NK-92 treated with Interleukin-12 subunit alpha and Interleukin-12 subunit beta, amount 100 ng/mL, for 24 hours (cell line): ENCODE measurements at regions not wholly inside any gene's neighbourhood (a gene's known extent, or its start where the extent isn't known, plus 50 kb on each side); places are given as distances from the start of the nearest gene placed in this dataset.

Experiments
- DNase-seq: peaks from one replicate; lab custom pipeline; 2025; lab: John Stamatoyannopoulos, UW

DNA sequence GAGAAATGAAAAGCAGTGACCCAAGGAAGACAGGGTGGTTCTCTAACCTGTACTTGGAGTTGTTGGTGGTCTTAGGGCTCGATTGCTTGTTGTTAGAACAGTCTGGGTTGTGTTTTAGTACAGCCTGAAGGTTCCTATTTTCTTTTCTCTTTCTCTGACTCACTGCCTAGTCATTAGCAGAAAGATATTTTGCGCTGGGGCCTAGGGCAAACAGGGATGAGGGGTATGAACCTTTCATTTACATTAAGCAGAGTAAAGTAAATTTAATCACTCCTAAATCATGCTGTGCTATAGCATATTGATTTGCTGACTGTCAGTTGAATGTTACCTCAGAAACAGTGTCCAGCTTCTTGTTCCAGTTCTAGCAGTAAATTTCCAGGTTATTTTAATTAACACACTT lies 197.2 kb downstream of the RWDD3 start:
- DNase-seq, result no peak

DNA sequence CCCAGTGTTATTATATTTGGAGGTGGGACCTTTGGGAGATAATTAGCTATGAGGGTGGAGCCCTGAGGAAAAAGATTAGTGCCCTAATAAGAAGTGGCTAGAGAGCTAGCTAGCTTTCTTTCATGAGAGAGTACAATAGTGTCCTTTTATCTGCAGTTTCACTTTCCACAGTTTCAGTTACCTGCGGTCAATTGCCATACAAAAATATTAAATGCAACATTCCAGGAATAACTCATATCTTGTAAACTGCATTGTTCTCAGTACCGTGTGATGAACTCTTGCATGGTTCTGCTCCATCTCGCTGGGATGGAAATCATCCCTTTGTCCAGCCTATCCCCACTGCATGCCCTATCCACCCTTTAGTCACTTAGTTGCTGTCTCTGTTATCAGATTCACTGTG lies 201.6 kb downstream of the RWDD3 start:
- DNase-seq, result no peak

DNA sequence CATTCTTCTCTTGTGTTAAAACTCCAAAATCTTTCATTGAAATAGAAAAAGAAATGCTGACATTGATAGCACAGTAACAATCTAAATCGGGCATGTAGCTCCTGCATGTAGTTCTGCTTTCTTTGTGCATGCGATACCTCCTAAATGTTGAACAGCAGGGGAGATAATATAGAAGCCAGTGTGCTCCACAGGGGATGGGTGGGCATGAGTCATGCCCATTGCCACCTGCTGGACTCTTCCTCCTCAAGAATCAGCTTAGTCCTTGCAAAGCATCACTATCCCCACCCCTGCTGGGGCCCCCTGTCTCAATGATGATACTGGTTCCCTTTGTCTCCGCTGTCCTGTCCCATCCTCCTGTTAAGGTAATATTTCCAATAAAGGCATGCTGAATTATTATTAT lies 203.0 kb downstream of the RWDD3 start:
- no peak for DNase-seq

DNA sequence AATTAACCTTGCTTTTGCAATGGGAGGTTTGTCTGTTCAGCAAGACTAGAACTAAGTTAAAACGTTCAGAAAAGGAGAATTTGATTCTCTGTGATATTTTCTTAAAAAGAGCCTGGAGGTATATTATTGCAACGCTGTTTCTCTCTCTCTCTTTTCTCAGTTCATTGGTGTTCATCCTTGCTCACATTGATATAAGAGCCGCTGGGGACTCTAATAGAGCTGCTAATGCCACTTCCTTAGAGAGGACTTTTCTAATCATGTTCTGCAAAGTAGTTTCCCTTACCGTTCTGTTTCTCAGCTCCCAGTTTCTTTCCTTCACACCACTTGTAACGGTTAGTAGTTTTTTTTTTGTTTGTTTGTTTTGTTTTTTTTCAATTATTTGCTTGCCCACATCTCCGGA lies 203.8 kb downstream of the RWDD3 start:
- no peak for DNase-seq

DNA sequence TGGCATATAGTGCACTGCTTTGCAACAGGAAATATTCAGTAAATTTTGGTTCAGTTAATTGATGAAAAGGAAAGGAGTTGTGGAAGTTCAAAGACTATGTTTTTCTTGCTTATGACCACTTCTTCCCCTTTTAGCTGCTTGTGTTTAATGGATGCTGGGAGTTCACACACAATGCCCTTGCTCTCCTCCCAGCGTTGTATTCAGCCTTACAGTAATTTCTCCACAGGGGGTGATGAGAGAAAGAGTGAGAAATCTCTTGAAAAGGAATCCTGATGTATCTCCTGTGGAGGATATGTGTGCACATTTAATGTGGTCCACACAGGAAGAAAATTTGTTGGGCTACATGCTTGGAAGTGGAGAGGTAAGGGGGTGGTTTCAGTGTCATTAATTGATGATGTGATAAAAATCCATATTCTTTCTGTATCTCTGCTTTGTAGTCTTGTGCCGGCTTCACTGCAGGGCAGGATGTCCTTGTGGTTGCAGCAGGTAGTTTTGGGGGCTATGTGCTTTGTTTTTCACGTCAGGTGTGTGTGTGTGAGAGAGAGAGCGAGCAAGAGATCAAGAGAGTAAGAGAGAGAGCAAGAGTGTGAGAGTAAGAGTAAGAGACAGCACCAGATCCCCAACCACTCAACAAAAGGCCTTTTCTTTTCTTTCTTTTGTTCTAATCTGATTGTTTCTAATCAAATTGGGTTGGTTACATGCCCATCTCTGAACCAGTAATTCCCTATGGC lies 204.4 kb downstream of the RWDD3 start:
- no peak for DNase-seq

DNA sequence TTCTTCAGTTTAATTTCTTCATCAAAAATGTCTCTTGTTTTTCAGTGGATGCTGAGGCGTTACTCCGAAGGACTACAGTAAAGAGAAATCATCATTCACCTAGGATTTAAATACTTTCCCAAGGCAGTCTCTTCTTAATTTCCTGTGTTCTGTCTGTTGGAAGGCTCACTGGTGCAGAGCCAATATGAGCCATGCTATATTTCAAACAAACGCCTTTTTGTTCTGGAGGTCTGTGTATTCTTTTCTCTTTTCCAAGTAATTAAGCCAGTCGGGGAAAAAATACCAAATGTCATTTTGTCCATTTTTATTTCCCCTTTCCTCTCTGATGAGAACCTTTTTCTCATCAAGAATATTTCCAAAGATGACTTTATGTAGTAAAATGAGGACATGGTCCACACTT lies 206.5 kb downstream of the RWDD3 start:
- no peak for DNase-seq

DNA sequence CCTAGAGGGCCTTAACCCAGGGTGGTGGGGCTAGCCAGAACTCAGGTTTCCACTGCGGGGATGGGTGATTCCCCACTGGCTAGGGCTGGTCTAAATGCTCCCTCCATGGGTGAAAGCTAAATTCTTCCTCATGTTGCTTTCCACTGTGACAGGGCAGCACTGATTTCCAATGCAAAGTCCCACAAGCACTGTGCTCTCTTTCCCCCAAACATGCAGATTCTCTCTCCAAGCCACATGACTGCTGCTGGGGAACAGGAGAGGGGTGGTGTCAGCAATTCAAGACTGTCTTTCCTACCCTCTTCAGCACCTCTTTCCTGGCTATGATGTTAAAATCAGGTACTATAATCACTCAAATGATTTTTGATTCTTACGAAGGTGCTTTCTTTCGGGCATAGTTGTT lies 215.5 kb downstream of the RWDD3 start:
- no peak for DNase-seq

DNA sequence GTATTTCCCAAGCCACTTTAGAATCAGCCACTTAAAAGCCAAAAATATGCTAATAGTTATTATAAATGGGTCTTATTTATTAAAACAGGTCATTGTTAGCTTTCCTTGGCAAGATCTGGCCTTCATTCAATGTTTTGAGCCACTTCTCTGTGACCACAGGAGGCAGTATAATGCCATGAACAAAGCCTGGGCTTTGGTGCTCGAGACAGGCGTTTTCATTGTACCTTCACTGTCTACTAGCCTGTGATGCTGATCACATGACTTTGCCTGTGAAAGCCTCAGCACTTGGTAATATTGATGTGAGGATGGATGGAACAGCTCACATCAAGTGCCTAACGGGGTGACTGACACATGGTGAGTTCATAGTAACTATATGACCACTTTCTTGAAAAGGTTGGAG lies 217.0 kb downstream of the RWDD3 start:
- no peak for DNase-seq

DNA sequence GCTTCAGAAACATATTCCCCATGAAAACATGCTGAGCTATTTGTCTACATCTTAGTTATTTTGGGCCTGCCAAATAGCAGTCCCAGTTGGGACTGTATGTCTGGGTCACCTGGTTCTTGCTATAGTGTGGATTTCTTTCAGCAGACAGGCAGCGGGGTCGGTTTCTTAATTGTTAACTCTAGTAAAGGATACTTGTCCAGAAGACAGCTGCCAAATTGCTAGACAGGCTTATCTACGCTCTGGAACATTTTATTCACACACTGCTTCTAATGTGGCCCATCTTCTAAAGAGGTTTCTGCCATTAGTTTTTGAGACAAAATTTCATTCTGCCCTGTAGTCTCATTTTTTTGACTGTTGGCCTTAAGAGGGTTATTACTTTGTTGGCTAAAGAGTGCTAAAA lies 217.9 kb downstream of the RWDD3 start:
- no peak for DNase-seq

DNA sequence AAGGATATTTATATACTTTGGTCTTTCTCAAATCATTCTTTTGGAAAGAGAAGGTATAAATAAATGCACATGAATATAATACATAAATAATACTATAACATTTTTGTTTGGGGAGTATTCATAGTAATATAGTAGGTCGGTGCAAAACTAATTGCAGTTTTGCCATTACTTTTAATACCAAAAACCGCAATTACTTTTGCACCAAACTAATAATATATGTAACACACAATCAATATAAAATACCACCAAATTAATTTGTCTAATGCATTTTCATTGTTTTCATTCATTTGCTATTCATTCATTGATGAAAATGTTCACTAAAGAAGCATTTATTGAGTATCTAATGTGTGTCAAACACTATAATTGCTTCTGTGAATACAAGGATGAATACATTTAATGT lies 219.0 kb downstream of the RWDD3 start:
- no peak for DNase-seq

DNA sequence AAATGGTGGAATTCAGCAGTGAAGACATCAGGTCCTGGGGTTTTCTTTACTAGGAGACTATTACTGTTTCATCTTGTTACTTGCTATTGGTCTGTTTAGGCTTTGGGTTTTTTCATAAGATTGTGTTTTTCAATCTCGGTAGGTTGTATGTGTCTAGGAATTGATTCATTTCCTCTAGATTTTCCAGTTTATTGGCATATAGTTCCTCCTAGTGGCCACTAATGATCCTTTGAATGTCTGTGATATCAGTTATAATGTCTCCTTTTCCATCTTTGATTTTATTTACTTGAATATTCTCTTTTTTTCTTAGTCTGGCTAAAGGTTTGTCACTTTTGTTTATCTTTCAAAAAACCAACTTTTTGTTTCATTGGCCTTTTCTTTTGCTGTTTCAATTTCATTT lies 233.0 kb downstream of the RWDD3 start:
- DNase-seq, result no peak

DNA sequence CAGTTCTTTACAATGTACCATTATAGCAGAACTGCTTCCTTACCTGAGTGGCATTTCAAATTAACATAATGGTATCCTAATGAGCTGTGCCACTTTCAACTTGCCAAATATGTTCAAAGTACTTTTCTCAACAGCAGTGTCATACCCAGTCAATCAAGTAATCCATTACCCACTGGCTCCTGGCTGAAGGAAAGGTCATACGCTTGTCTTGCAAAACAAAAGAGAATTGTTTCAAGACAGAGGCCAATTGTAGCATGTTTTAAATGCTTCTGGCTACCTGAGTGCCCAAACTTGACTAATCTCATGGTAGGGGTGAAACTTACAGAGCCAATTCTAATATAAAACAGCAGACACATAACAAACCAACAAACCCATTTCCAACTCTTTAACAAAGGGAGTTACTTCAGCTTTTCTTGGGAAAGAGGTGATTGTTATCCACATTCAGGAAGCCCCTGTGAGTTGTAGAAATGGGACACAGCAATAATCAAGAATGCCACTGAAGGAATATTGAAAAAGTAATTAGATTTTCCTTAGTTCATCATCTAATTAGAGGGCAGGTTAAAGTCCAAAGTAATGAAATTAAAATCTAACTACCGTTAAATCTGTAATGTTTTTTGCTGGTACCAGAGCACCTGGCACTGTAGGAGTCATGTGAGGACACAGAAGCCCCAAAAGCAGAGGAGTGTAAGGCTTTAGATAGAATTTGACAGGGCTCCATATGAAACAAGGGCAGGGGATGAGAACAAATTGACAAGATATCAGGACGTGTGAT lies 241.9 kb downstream of the RWDD3 start:
- no peak for DNase-seq

DNA sequence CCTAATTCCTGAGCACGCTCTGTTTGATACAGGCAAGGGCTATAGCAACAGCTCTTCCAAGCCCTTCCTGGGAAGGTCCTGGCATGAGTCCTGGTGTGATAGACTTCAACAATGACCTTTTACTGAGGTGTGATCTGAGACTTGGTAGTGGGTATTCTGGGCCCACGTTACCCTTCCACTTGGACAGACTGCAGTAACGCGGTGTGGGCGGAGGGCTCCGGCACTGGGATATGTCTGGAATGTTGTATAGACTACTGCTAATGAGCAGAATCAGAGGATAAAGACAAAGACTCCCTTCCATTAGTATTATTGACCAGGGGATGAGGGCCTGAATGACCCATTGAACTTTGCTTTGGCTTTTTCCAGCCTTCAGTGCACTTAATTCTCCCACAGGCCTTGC lies 262.3 kb downstream of the RWDD3 start:
- no peak for DNase-seq

DNA sequence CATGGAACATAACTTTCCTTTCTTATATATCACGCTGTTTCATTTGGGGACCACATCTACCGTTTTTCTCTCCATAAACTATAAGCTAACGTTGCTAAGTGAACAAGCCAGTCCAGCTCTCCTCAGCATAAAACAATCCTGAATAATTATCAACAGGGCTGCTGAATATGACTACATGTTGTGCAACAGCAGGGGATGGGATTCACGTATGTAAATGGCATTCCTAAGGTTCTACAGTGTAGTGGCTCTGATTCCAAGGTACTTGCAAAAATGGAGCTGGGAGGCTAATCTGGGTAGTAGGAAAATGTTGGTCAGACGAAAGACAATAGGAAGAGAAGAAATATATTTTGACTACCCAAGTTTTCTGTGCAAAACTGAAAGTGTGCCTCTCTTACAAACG lies 262.8 kb downstream of the RWDD3 start:
- DNase-seq, result no peak

DNA sequence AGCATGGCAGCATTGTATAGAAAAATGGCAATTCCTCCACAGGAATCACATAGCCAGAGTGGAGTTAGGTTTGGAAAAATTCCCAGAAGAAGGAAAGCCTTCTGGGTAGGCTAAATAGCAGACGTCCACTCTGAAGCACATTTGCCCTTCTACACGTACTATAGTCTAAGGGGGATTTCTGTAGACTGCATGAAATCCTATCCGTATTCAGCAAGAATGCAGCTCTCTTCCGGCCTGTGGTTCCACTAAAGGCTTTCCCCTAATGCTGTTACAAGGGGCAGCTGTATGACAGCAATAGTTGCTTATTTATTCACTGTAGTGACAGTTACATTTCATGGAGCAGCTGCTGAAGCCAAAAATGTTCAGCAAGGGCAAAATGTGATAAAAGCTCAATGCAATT lies 263.6 kb downstream of the RWDD3 start:
- DNase-seq, result no peak

DNA sequence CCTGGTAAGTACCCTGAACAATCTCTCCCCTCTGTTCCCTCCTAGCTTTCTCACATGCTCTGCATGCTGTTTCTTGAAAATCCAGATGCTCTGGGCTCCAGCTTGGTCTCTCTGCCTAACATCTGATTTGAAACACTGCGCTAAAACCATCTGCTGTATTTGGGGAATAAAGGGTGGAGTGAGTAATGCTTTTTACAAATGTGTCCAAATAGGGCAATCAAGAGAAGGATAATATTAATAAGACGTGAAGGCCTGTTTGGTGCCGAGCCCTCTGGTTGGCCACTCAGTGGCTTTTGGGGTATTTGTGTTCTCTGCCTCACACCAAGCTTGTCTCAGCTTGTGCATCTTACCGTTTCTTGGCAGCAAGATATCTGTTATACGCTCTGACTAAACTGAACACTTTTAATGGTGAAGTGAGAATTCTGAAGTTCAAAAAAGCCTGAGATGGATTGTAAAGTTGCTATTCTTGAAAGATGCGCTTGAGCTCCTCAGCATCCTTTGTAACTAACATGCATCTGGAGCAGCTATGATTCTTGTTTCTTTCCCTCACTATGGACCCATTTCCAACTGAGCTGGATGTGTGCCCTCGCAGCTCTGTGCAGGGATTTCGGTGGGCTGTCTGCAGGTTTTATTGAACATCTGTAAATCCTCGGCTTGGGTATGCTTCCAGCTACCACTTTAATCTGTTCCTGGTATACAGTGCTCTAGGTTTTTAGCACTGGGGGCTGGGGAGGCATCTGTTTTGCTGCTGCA lies 269.4 kb downstream of the RWDD3 start:
- DNase-seq, result no peak

DNA sequence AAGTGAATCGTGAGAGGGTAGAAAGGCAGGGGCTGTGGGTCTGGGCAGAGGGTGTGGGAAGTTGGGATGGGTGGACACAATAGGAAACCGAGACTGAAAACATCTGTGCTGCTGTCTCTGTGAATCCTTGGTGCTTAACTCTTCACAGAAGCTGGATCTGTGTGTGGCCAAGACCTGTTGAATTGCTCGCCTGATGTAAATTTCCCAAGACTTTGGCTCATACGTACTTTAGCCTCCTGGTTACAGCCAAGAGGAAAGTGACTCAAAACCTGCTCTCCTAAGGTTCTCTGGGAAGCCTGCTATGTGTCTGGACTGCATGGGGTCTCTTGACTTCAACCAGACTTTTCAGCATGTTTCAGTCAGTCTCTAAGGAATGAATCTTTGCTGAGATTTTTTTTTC lies 270.3 kb downstream of the RWDD3 start:
- no peak for DNase-seq

DNA sequence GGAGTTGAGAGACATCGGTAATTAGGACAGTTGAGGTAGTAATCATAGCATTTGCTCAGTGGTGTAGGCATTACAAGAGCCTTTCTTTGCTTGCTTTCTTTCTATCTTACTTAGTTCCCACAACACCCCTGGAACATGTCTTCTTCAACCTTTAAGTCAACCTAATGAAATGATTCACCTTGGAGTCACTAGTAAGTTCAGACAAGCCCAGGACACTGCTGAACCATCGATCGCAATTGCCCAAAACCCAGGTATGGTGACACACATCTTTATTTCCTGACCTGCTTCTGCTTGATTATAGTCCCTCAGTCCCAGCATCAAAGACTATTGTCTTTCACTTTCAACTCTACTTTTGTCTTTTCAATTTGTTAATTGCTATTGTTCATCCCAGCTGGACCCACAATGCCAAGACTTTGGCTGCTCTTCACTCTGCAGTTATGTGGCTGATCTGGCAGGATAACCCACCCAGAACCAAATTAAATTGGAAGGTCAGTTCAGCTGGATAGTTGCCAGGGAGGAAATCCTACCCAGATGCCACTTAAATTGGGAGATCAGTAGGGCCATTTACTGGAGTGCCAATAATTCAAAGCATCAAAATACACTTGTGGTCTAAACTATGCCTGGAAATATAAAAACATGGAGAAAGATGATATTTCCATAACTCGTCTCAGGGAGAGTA lies 272.9 kb downstream of the RWDD3 start:
- no peak for DNase-seq

DNA sequence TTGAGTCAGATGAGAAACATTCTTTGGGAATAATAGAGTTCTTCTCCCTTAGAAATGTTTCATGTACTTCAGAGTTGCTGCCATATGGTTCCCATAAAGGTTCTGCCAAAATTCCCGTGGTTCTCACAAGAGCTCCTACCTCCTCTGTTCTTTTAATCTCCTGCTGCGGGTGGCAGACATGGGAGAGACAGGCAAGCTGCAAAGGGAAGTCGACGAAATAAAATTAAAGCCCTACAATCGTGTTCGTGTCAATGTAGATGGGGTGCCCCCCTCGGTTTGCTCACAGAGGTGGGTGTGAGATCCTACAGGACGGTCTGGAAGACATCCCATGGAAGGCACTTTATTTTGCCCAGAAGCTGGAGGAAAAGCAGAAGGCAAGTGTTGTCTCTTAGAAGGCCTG lies 276.0 kb downstream of the RWDD3 start:
- no peak for DNase-seq

DNA sequence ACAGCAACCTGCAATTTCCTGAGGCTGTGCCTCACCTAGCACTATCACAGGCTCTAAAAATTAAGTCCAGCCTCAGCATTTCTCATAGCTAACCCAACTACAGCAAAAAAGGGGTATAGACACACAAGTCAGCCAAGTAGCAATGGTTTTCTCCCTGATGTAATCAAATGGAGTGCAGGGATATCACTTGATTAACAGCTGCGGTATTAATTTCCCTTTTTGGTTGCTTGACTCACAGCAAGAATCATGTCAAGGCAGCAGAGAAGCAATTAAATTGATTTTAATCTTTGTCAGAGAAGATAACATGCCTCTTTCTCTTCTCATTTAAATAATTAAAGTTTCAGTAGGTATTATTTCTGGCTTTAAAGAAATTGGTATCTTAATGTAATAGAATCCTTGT lies 278.9 kb downstream of the RWDD3 start:
- no peak for DNase-seq

DNA sequence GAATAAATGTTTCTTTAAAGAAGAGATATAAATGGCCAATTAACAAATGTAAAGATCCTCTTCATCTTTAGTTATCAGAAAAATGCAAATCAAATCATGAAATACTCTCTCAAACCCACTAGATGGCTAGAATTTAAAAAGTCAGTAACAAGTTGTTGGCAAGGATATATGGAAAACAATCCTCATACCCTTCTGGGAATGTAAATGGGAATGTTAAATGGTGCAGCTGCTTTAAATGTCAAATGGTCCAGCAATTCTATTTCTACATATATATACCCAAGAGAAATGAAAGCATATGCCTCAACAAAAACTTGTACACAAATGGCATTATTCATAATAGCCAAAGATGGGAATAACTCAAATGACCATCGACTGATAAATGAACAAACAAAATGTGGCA lies 283.5 kb downstream of the RWDD3 start:
- DNase-seq, result no peak

DNA sequence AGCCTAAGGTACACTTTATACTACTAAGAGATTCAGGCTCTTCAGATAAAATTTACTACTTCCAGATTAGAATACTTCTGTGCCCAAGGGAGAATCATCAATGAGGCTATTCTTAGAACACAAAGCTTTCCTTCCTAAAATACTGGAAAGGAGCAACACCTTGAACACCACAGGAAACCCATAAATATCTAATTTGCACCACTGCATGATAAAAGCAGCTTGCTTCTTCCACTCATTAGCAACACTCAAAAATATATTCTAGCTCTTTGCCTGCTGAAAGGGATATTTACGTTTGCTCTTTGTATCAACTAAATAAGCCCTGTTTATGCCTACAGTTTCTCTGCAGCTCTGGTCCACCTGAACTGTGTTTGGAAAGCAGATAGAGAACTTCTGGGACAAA lies 284.3 kb downstream of the RWDD3 start:
- DNase-seq, result no peak

DNA sequence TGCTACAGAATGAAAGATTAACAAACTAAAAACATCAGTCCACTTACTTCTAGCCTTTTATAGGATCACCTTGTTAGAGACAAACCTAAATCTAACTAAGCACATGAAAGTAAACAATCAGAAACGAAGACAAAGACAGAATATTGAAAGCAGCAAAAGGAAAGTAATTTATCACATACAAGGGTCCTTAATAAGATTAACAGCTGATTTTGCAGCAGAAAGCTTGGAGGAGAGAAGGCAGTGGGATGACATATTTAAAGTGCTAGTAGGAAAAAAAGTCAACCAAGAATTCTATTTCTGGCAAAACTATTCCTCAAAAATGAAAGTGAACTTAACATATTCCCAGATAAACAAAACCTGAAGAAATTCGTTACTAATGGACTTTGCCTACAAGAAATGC lies 286.4 kb downstream of the RWDD3 start:
- no peak for DNase-seq
